ENCODE measurements at regions not wholly inside any gene's neighbourhood (a gene's known extent, or its start where the extent isn't known, plus 50 kb on each side); places are given as distances from the start of the nearest gene placed in this dataset.

DNA sequence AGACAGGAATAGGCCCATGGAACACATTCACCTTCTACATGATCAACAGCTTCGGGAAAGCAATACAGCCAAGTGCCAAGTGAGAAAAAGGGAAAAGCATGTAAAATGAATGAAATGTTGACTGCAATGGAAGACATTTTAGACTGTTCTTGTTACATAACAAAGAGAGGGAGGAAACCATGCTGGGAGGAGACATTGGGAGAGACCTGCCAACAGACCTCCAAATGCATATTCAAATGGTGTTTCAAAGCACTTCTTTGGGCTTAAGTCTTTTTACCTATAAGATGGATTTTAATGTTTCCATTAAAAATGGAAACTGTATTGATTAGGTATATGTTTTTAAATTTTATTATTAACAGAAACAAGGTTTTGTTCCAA, 350.0 kb upstream of the THBS1 start:
- DNase-seq (ENCODE audit: low spot score in 2 of 2): no peak
- intact Hi-C loops (cut with DNase I; ENCODE audit: low total_unique reads): no loop called here
- no peak overlapping the region for H3K4me3 ChIP-seq (ENCODE audit: low read depth, poor library complexity, severe bottlenecking)
- no peak for TF ChIP-seq CTCF (IDR thresholded peaks at IDR 0.05)
- TF ChIP-seq POLR2A (IDR thresholded peaks at IDR 0.05): no peak
- WGBS, 2 donors: 80 to 87% methylated on average over 1 of the region's 1 CpG

GRCh38 chr15:39232512-39232911, 348.4 kb upstream of the THBS1 start:
- intact Hi-C loops (cut with DNase I; ENCODE audit: low total_unique reads): no loop called here
- no peak overlapping the region for H3K4me3 ChIP-seq (ENCODE audit: low read depth, poor library complexity, severe bottlenecking)
- TF ChIP-seq POLR2A (IDR thresholded peaks at IDR 0.05) (no peak), CTCF (IDR thresholded peaks at IDR 0.05) (no peak)
- no peak for DNase-seq (ENCODE audit: low spot score in 2 of 2)
- 82 to 83% methylated on average over 4 of the region's 4 CpGs for WGBS, 2 donors

DNA sequence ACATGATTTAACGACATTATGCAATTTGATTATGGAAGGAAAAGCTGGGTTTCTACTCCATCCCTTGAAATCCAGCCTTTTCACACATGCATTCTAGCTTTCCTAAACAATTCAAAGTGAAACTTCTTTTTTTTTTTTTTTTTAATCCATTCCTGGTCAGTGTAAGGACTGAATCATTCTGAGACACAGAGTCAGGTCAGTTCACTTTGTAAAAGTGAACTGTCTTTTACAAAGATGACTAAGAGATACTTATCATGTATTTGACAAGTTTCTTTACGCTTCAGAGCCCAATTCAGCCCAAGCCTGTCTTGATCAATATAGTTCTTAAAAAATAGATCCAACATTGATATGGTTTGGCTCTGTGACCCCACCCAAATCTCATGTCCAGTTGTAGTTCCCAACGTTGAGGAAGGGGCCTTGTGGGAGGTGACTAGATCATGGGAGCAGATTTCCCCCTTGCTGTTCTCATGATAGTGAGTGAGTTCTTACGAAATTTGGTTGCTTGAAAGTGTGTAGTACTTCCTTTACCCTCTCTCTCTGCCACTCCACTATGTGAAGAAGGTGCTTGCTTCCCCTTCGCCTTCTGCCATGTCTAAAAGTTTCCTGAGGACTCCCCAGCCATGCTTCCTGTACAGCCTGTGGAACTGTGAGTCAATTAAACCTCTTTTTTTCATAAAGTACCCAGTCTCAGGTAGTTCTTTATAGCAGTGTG, 345.6 kb upstream of the THBS1 start:
- intact Hi-C loops (cut with DNase I; ENCODE audit: low total_unique reads): no loop called here
- no peak for DNase-seq (ENCODE audit: low spot score in 2 of 2)
- no peak overlapping the region for H3K4me3 ChIP-seq (ENCODE audit: low read depth, poor library complexity, severe bottlenecking)
- TF ChIP-seq CTCF (IDR thresholded peaks at IDR 0.05): no peak
- no peak for TF ChIP-seq POLR2A (IDR thresholded peaks at IDR 0.05)
- 81 to 88% methylated on average over 5 of the region's 5 CpGs for WGBS, 2 donors

DNA sequence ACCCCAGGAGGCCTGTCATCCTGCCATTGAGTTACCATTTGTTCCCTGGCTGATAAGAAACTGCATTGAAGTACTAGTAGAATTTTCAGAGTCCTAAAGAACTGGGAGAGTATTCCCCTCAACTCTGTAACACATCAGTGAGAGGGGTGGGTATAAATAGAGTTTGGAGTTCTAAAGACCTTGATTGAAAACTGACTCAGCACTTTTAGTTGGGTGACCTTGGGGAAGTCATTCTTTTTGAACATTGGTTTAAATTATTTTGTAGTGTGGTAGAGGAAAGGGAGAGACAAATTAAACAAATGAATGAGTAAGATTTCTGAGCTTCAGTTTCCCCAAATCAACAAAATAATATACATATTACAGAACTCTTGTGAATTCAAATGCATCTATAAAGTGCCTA, 344.5 kb upstream of the THBS1 start:
- intact Hi-C loops (cut with DNase I; ENCODE audit: low total_unique reads): no loop called here
- H3K4me3 ChIP-seq (ENCODE audit: low read depth, poor library complexity, severe bottlenecking): no peak overlapping the region
- DNase-seq (ENCODE audit: low spot score in 2 of 2): no peak
- no peak for TF ChIP-seq POLR2A (IDR thresholded peaks at IDR 0.05)
- no peak for TF ChIP-seq CTCF (IDR thresholded peaks at IDR 0.05)

- H3K4me3 ChIP-seq (ENCODE audit: low read depth, poor library complexity, severe bottlenecking): no peak overlapping the region
- intact Hi-C loops (cut with DNase I; ENCODE audit: low total_unique reads): no loop called here
- no peak for DNase-seq (ENCODE audit: low spot score in 2 of 2)
- 90 to 93% methylated on average over 6 of the region's 6 CpGs for WGBS, 2 donors
- TF ChIP-seq CTCF (IDR thresholded peaks at IDR 0.05) (no peak), POLR2A (IDR thresholded peaks at IDR 0.05) (no peak)
These were observed 342.4 kb upstream of the THBS1 start for GRCh38 chr15:39238443-39238842.

DNA sequence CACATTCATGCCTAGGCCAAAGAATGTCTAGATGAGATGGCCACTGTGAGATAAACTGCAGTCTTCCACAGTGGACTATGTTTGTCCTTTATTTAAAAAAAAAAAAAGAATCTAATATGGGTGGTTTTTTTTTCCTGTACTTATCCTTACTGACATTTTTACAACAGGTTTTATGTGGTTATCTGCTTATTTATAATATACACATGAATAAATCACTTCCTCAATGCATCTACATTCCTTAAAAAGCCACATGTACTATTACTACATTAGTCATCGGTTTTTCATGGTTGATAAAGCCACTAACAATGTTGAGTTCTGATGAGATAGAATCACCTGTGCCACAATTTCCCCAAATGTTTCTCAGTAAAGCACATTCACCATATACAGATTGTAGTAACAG, 341.3 kb upstream of the THBS1 start:
- intact Hi-C loops (cut with DNase I; ENCODE audit: low total_unique reads): no loop called here
- TF ChIP-seq POLR2A (IDR thresholded peaks at IDR 0.05) (no peak), CTCF (IDR thresholded peaks at IDR 0.05) (no peak)
- H3K4me3 ChIP-seq (ENCODE audit: low read depth, poor library complexity, severe bottlenecking): no peak overlapping the region
- DNase-seq (ENCODE audit: low spot score in 2 of 2): no peak
- 73 to 81% methylated on average over 1 of the region's 1 CpG for WGBS, 2 donors

All from lower leg skin (tissue), 4 donors.